DOHH2 (cell line): ENCODE measurements at regions not wholly inside any gene's neighbourhood (a gene's known extent, or its start where the extent isn't known, plus 50 kb on each side); places are given as distances from the start of the nearest gene placed in this dataset.

Experiments
- EZH2phosphoT487 ChIP-seq: fragments of 200-600 bp; sonication (generic); IDR thresholded peaks from 2 replicates; pipeline ENCODE4 v1.6.1; 2017; ENCODE audit warnings: borderline replicate concordance, mild to moderate bottlenecking, antibody characterized with exemption, low read length, moderate library complexity, mixed read lengths
- TF ChIP-seq, protein P1 (sequence below): fragments of 200-600 bp; sonication (generic); IDR thresholded peaks from one replicate; pipeline ENCODE4 v1.5.1; 2014; ENCODE audit warnings: antibody characterized with exemption, mild to moderate bottlenecking, low read depth, low read length; ENCODE audit not compliant: poor library complexity, severe bottlenecking

DNA sequence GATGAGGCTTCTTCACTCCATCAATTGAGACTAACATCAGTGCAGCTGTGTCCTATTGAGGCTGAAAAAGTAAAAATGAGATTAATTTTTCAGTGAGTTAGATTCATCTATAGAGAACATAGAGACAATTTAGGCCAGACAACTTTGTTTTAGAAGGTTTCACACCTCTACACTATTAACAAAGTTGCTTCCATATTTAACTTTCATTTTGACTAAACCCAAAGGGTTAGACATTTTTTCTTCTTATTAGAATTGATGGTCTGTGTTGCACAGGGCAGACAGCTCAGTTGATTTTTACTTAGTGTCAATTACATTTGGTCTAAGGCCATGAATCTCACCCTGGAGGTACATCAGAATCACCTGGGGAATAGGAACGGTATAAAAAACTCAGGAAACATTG lies 130.2 kb upstream of the NXPH2 start:
- TF ChIP-seq, protein P1, sequence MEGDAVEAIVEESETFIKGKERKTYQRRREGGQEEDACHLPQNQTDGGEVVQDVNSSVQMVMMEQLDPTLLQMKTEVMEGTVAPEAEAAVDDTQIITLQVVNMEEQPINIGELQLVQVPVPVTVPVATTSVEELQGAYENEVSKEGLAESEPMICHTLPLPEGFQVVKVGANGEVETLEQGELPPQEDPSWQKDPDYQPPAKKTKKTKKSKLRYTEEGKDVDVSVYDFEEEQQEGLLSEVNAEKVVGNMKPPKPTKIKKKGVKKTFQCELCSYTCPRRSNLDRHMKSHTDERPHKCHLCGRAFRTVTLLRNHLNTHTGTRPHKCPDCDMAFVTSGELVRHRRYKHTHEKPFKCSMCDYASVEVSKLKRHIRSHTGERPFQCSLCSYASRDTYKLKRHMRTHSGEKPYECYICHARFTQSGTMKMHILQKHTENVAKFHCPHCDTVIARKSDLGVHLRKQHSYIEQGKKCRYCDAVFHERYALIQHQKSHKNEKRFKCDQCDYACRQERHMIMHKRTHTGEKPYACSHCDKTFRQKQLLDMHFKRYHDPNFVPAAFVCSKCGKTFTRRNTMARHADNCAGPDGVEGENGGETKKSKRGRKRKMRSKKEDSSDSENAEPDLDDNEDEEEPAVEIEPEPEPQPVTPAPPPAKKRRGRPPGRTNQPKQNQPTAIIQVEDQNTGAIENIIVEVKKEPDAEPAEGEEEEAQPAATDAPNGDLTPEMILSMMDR, result no peak
- TF ChIP-seq EZH2phosphoT487, result no peak
